ENCODE measurements at regions not wholly inside any gene's neighbourhood (a gene's known extent, or its start where the extent isn't known, plus 50 kb on each side); places are given as distances from the start of the nearest gene placed in this dataset.

- CTCF ChIA-PET: no interaction called here
- POLR2A ChIA-PET: no interaction called here
- no peak for DNase-seq (ENCODE audit: low read depth, low spot score)
- H3K4me3 ChIP-seq (ENCODE audit: low read depth, low read length): no peak overlapping the region
- TF ChIP-seq CTCF (IDR thresholded peaks at IDR 0.05; ENCODE audit: insufficient read depth, low read length, missing control alignments): no peak
Measured at GRCh38 chr11:97015327-97015726, 625.5 kb downstream of the JRKL start.

GRCh38 chr11:97019305-97019704, 629.5 kb downstream of the JRKL start:
- no peak overlapping the region for H3K4me3 ChIP-seq (ENCODE audit: low read depth, low read length)
- no peak for DNase-seq (ENCODE audit: low read depth, low spot score)
- TF ChIP-seq CTCF (IDR thresholded peaks at IDR 0.05; ENCODE audit: insufficient read depth, low read length, missing control alignments): no peak
- POLR2A ChIA-PET: no interaction called here
- CTCF ChIA-PET: no interaction called here

- TF ChIP-seq CTCF (IDR thresholded peaks at IDR 0.05; ENCODE audit: insufficient read depth, low read length, missing control alignments): no peak
- no peak for DNase-seq (ENCODE audit: low read depth, low spot score)
- no peak overlapping the region for H3K4me3 ChIP-seq (ENCODE audit: low read depth, low read length)
- ChIA-PET CTCF (no interaction called here), POLR2A (no interaction called here)
Measured at GRCh38 chr11:97019754-97020153, 629.9 kb downstream of the JRKL start.

GRCh38 chr11:97022955-97023354, 633.1 kb downstream of the JRKL start:
- ChIA-PET CTCF (no interaction called here), POLR2A (no interaction called here)
- H3K4me3 ChIP-seq (ENCODE audit: low read depth, low read length): no peak overlapping the region
- TF ChIP-seq CTCF (IDR thresholded peaks at IDR 0.05; ENCODE audit: insufficient read depth, low read length, missing control alignments): no peak
- no peak for DNase-seq (ENCODE audit: low read depth, low spot score)

- CTCF ChIA-PET: no interaction called here
- no peak for TF ChIP-seq CTCF (IDR thresholded peaks at IDR 0.05; ENCODE audit: insufficient read depth, low read length, missing control alignments)
- H3K4me3 ChIP-seq (ENCODE audit: low read depth, low read length): no peak overlapping the region
- POLR2A ChIA-PET: no interaction called here
- no peak for DNase-seq (ENCODE audit: low read depth, low spot score)
Measured at GRCh38 chr11:97028836-97029406, 639.1 kb downstream of the JRKL start.

GRCh38 chr11:97033178-97033577, 643.4 kb downstream of the JRKL start:
- CTCF ChIA-PET: no interaction called here
- H3K4me3 ChIP-seq (ENCODE audit: low read depth, low read length): no peak overlapping the region
- POLR2A ChIA-PET: no interaction called here
- TF ChIP-seq CTCF (IDR thresholded peaks at IDR 0.05; ENCODE audit: insufficient read depth, low read length, missing control alignments): no peak
- no peak for DNase-seq (ENCODE audit: low read depth, low spot score)
